Lung (tissue), 11 donors: ENCODE measurements at regions not wholly inside any gene's neighbourhood (a gene's known extent, or its start where the extent isn't known, plus 50 kb on each side); places are given as distances from the start of the nearest gene placed in this dataset.

Experiments used
- ATAC-seq: fragments of 200-7000 bp; cut with Tn5 transposase; one replicate; pipeline ENCODE4 v1.9.1; 2020; ENCODE audit warnings: moderate number of reproducible peaks; ENCODE audit not compliant: insufficient read depth, low FRiP score
- DNase-seq, 3 donors: peaks; one replicate each; pipeline ENCODE4 v3.0.0-alpha.2; 2013 to 2017
- H3K27ac ChIP-seq, 2 donors: one replicate each; pipeline ENCODE4 v1.5.1; 2013; ENCODE audit warnings: mild to moderate bottlenecking in 2 of 2, moderate library complexity in 2 of 2, control low read depth in 1 of 2, inconsistent platforms in 1 of 2, low read depth in 1 of 2, low read length in 1 of 2
- H3K27me3 ChIP-seq, 3 donors: one replicate each; pipeline ENCODE4 v1.5.1; 2013; ENCODE audit warnings: low read length in 2 of 3; ENCODE audit not compliant: control insufficient read depth in 3 of 3, insufficient read depth in 3 of 3
- H3K36me3 ChIP-seq, 4 donors: one replicate each; pipeline ENCODE4 v1.5.1; 2013; ENCODE audit warnings: low read length in 4 of 4, mild to moderate bottlenecking in 1 of 4, moderate library complexity in 1 of 4; ENCODE audit not compliant: control insufficient read depth in 4 of 4, insufficient read depth in 4 of 4
- H3K4me1 ChIP-seq, 5 donors: one replicate each; pipeline ENCODE4 v1.5.1; 2013; ENCODE audit warnings: low read length in 5 of 5, mild to moderate bottlenecking in 2 of 5, moderate library complexity in 1 of 5; ENCODE audit not compliant: control insufficient read depth in 5 of 5, insufficient read depth in 5 of 5
- H3K4me3 ChIP-seq: one replicate; pipeline ENCODE4 v1.5.1; 2013; ENCODE audit warnings: mild to moderate bottlenecking, control low read depth, moderate library complexity
- H3K9ac ChIP-seq, 2 donors: one replicate each; pipeline ENCODE4 v1.5.1; 2013; ENCODE audit warnings: low read length in 2 of 2, control low read depth in 1 of 2; ENCODE audit not compliant: insufficient read depth in 1 of 2
- H3K9me3 ChIP-seq, 4 donors: one replicate each; pipeline ENCODE4 v1.5.1; 2013; ENCODE audit warnings: low read length in 3 of 4, mild to moderate bottlenecking in 1 of 4, moderate library complexity in 1 of 4; ENCODE audit not compliant: control insufficient read depth in 4 of 4, insufficient read depth in 3 of 4
- WGBS, 2 donors: extraction: QIAGEN DNeasy Blood & Tissue Kit; methylation state at CpG; one replicate each; pipeline ENCODE4 v1.1.7; 2013; 5-methylcytosine and 5-hydroxymethylcytosine counted together
- TF ChIP-seq, protein P1 (sequence below): IDR thresholded peaks from 2 replicates; pipeline ENCODE4 v1.5.1; 2012; ENCODE audit warnings: mild to moderate bottlenecking; ENCODE audit errors: control extremely low read depth, extremely low read depth
- donor health status: control.
- donor health status: control.
- donor health status: Bipolar disorder and iron deficiency.
- donor health status: healthy.
- donor health status: DM: yes; HTN: yes; CAD: no.

DNA sequence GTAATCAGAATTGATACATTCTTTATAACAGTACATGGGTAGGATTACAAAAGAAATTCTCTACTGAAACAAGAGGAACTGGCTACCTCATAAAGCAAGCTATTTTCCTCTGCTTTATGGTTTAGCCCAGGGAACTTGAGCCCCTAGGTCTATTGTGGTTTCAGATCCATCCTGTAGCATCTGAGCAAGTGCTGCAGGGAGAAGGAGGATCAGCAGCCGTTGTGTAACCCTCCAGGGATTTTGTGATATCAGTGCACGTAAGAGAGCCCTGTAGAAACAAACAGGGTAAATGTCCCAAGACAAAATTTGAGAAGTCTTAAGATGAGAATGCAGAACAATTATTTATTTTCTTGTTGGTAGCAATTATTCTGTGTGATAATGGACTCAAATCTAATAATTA lies 165.2 kb upstream of the DEFB112 start:
- Histone ChIP-seq H3K27ac (no peak overlapping the region), H3K9me3 (no peaks in the 10 kb centered on the region), H3K4me3 (no peak overlapping the region), H3K4me1 (peaks cover 0 to 28% (median 4%) of the 10 kb centered on the region in 5 donors), H3K27me3 (no peaks in the 10 kb centered on the region), H3K36me3 (no peaks in the 10 kb centered on the region), H3K9ac (no peak overlapping the region)
- no peak for DNase-seq
- TF ChIP-seq, protein P1, sequence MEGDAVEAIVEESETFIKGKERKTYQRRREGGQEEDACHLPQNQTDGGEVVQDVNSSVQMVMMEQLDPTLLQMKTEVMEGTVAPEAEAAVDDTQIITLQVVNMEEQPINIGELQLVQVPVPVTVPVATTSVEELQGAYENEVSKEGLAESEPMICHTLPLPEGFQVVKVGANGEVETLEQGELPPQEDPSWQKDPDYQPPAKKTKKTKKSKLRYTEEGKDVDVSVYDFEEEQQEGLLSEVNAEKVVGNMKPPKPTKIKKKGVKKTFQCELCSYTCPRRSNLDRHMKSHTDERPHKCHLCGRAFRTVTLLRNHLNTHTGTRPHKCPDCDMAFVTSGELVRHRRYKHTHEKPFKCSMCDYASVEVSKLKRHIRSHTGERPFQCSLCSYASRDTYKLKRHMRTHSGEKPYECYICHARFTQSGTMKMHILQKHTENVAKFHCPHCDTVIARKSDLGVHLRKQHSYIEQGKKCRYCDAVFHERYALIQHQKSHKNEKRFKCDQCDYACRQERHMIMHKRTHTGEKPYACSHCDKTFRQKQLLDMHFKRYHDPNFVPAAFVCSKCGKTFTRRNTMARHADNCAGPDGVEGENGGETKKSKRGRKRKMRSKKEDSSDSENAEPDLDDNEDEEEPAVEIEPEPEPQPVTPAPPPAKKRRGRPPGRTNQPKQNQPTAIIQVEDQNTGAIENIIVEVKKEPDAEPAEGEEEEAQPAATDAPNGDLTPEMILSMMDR, result no peak
- no peak for ATAC-seq
- WGBS, 2 donors, result 53 to 55% methylated on average over 2 of the region's 2 CpGs

DNA sequence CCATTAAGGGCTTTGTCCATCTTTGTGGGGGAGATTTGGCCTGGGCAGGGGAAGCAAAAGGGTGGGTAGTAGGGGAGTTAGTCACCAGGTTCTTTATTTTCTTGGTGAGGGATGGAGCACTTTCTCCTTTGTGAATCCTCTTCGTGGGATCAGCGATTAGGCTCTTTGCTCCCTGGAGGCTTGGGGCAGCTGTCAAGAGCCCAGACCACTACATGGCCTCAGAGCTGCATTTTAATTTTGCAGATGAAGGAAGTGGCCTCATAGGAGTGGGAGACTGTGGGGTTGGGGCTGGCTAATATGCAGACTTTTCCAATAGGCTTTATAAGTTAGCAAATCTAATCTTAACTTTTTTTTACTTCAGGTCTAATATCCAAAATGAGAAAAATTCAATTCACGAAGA lies 168.1 kb upstream of the DEFB112 start:
- Histone ChIP-seq H3K4me3 (no peak overlapping the region), H3K9me3 (no peaks in the 10 kb centered on the region), H3K27me3 (no peaks in the 10 kb centered on the region), H3K36me3 (no peaks in the 10 kb centered on the region), H3K4me1 (peaks cover 0 to 8% (median 4%) of the 10 kb centered on the region in 5 donors), H3K9ac (no peak overlapping the region), H3K27ac (no peak overlapping the region)
- 71 to 74% methylated on average over 3 of the region's 3 CpGs for WGBS, 2 donors
- ATAC-seq (no peak), DNase-seq (no peak)
- TF ChIP-seq, protein P1, result no peak

DNA sequence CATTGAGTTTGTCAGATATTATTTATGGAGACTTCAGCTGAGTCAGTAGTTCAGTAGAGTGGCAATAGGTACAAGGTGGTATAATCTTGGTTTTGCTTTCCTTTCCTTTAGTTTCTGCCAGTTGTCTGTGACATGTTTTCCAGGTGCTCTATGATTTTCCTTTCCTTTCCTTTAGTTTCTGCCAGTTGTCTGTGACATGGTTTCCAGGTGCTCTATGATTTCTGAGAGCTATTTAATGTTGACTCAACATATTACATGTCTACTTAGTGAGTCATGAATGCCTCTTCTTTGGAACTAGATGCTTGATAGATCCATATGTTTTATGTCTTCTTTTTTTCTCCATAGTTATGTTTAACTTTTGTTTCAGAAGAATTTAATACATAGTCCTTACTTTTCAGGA lies 186.4 kb upstream of the DEFB112 start:
- H3K36me3 ChIP-seq, result no peaks in the 10 kb centered on the region
- peaks cover 0 to 4% (median 0%) of the 10 kb centered on the region in 3 donors for H3K27me3 ChIP-seq
- no peak overlapping the region for H3K9ac ChIP-seq
- TF ChIP-seq, protein P1, result no peak
- DNase-seq, result no peak
- no peak overlapping the region for H3K27ac ChIP-seq
- H3K4me1 ChIP-seq, result peaks cover 0 to 6% (median 0%) of the 10 kb centered on the region in 5 donors
- ATAC-seq, result no peak
- peaks cover 0 to 10% (median 0%) of the 10 kb centered on the region in 4 donors for H3K9me3 ChIP-seq
- no peak overlapping the region for H3K4me3 ChIP-seq

DNA sequence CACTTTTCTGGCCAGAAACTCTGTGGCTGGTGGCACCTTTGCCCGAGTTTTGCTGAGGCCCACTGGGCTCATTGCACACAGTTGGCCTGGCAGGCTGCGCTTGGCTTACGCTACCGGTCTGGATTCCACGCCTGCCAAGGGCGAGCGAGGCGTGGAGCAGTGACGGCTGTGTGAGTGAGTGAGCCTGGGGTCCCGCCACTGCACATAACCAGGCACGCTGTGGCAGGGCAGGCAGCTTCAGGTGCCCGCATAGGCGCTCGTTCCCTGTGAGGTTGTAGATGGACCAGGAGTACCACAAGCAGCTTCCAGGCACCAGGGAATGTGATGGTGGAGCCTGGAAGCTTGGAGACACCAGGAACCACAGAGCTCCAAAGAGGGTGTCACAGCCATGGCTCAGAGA lies 190.1 kb upstream of the DEFB112 start:
- no peak for ATAC-seq
- 93 to 94% methylated on average over 14 of the region's 14 CpGs for WGBS, 2 donors
- H3K27ac ChIP-seq, result no peak overlapping the region
- peaks cover 0 to 4% (median 0%) of the 10 kb centered on the region in 3 donors for H3K27me3 ChIP-seq
- TF ChIP-seq, protein P1, result no peak
- no peak overlapping the region for H3K9ac ChIP-seq
- no peaks in the 10 kb centered on the region for H3K36me3 ChIP-seq
- H3K4me1 ChIP-seq, result peaks cover 0 to 6% (median 0%) of the 10 kb centered on the region in 5 donors
- no peak overlapping the region for H3K4me3 ChIP-seq
- DNase-seq, result no peak
- H3K9me3 ChIP-seq, result peaks cover 0 to 11% (median 0%) of the 10 kb centered on the region in 4 donors
